Testis (tissue), 2 donors: ENCODE measurements at regions not wholly inside any gene's neighbourhood (a gene's known extent, or its start where the extent isn't known, plus 50 kb on each side); places are given as distances from the start of the nearest gene placed in this dataset.

Source experiments
- CTCF ChIP-seq, 3 experiments: fragments of 450-650 bp in 2 of 3; fragments of 200-600 bp in 1 of 3; sonication (generic) in 1 of 3; IDR thresholded peaks; one replicate each; pipeline ENCODE4 v1.5.1; 2016 to 2019; ENCODE audit warnings: antibody characterized with exemption in 3 of 3, mild to moderate bottlenecking in 2 of 3, moderate library complexity in 1 of 3
- POLR2A ChIP-seq: fragments of 450-650 bp; IDR thresholded peaks from one replicate; pipeline ENCODE4 v1.6.1; 2017; ENCODE audit warnings: antibody characterized with exemption, mild to moderate bottlenecking, moderate library complexity

GRCh38 chr2:49515996-49516782 lies 361.9 kb upstream of the FSHR start:
- TF ChIP-seq POLR2A (no peak), CTCF (IDR thresholded peaks at IDR 0.05) (no peak)
